ENCODE measurements at regions not wholly inside any gene's neighbourhood (a gene's known extent, or its start where the extent isn't known, plus 50 kb on each side); places are given as distances from the start of the nearest gene placed in this dataset.

DNA sequence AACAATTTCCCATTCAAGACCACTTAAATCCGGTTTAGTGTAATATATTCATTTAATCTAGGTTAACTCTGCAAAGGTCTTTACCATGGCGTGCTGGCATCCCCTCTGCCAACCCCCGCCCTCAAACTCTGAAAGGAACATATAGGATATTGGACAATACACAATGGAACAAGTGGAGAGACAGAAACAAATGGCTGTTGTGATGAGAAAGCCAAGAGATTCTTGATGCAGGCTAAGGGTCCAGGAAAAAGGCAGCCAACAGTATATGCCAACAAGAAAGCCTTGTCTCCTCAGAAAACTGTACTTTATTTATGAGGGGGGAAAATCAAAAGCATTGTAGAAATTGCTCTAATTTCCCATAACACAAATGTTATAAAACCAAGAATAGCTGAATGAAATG lies 407.3 kb upstream of the SGCG start:
- H3K4me3 ChIP-seq (ENCODE audit: low read length) = no peak overlapping the region
- intact Hi-C loops (cut with micrococcal nuclease) = no loop called here
- no peaks in the 10 kb centered on the region for H3K36me3 ChIP-seq (ENCODE audit: low read depth, low read length)
- H3K4me2 ChIP-seq (ENCODE audit: low read length) = no peak overlapping the region
- DNase-seq (no peak), ATAC-seq (no peak)
- H3K4me1 ChIP-seq (ENCODE audit: insufficient read depth, low read length) = no peaks in the 10 kb centered on the region
- H3K9me3 ChIP-seq (ENCODE audit: low read length) = no peaks in the 10 kb centered on the region
- H3K9ac ChIP-seq (ENCODE audit: low read length) = no peak overlapping the region
- ChIA-PET POLR2A (ENCODE audit: unreplicated experiment) (no interaction called here), CTCF (no interaction called here)
- H3F3A ChIP-seq (ENCODE audit: low read length, unreplicated experiment) = no peaks in the 10 kb centered on the region
- no peaks in the 10 kb centered on the region for H3K9me2 ChIP-seq (replicated peaks; ENCODE audit: low read length)
- no peaks in the 10 kb centered on the region for H4K20me1 ChIP-seq (ENCODE audit: low read length)
- no peaks in the 10 kb centered on the region for H3K79me2 ChIP-seq (ENCODE audit: low read length)
- TF ChIP-seq EZH2phosphoT487 (IDR thresholded peaks at IDR 0.05; ENCODE audit: borderline replicate concordance, low read length) (no peak), EZH2 (IDR thresholded peaks at IDR 0.05; ENCODE audit: low read length, unreplicated experiment) (no peak)
- TF ChIP-seq, protein P1, sequence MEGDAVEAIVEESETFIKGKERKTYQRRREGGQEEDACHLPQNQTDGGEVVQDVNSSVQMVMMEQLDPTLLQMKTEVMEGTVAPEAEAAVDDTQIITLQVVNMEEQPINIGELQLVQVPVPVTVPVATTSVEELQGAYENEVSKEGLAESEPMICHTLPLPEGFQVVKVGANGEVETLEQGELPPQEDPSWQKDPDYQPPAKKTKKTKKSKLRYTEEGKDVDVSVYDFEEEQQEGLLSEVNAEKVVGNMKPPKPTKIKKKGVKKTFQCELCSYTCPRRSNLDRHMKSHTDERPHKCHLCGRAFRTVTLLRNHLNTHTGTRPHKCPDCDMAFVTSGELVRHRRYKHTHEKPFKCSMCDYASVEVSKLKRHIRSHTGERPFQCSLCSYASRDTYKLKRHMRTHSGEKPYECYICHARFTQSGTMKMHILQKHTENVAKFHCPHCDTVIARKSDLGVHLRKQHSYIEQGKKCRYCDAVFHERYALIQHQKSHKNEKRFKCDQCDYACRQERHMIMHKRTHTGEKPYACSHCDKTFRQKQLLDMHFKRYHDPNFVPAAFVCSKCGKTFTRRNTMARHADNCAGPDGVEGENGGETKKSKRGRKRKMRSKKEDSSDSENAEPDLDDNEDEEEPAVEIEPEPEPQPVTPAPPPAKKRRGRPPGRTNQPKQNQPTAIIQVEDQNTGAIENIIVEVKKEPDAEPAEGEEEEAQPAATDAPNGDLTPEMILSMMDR (conservative IDR thresholded peaks at IDR 0.05; ENCODE audit: low read depth, low read length) = no peak
- BruUV-seq (replicated peaks) = no TSS peak
- no peak overlapping the region for H3K27ac ChIP-seq (ENCODE audit: low read length)
- 0 out of 2 replicates have a peak, but pooled peaks cover 8% of the 10 kb centered on the region for H3K27me3 ChIP-seq (ENCODE audit: low read length)
- H2AFZ ChIP-seq (ENCODE audit: low read length) = no peak overlapping the region

DNA sequence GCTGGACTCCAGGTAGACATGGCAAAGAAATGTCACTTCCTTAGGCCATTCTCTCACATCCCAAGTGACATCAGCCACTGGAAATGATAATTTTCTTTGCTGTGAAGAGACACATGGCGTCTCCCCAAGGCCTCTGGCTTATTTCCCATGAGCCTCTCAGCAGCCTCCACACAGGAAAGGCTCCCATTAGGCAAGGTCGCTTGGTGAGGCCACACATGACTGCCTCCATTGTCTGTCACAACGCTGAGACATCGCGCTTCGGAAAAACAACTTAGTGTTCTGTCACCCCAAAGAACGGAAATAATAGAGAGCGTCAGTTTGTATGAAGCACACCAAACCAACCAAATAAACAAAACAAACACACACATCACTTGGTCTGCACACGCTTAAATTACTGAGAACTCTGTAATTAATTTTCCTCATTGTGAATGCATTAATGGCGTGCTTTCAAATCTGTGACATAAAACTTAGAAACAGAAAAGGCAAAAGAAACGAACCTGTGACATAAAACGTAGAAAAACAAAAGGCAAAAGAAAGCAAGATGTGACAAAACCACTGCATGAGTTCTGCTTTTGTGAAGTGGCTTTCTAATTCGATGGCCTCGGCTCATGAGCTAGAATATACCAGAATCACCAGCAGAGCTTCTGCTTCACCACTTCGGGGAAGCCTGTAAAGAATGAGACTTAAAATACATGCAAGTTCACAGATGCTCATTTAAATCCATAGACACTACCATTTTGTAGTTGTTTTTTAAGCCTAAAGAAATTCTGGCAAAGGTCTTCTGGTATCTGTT lies 404.2 kb upstream of the SGCG start:
- ChIA-PET POLR2A (ENCODE audit: unreplicated experiment) (no interaction called here), CTCF (no interaction called here)
- ATAC-seq (no peak), DNase-seq (no peak)
- Histone ChIP-seq H3K79me2 (ENCODE audit: low read length) (no peaks in the 10 kb centered on the region), H3K27me3 (ENCODE audit: low read length) (0 out of 2 replicates have a peak, but pooled peaks cover 5% of the 10 kb centered on the region), H3F3A (ENCODE audit: low read length, unreplicated experiment) (no peaks in the 10 kb centered on the region), H3K36me3 (ENCODE audit: low read depth, low read length) (no peaks in the 10 kb centered on the region), H3K9me2 (replicated peaks; ENCODE audit: low read length) (no peaks in the 10 kb centered on the region), H3K9ac (ENCODE audit: low read length) (no peak overlapping the region), H3K27ac (ENCODE audit: low read length) (no peak overlapping the region), H3K4me2 (ENCODE audit: low read length) (no peak overlapping the region), H2AFZ (ENCODE audit: low read length) (no peak overlapping the region), H3K4me3 (ENCODE audit: low read length) (no peak overlapping the region), H3K4me1 (ENCODE audit: insufficient read depth, low read length) (no peaks in the 10 kb centered on the region), H4K20me1 (ENCODE audit: low read length) (no peaks in the 10 kb centered on the region), H3K9me3 (ENCODE audit: low read length) (0 out of 2 replicates have a peak, but pooled peaks cover 4% of the 10 kb centered on the region)
- no peak for TF ChIP-seq EZH2 (IDR thresholded peaks at IDR 0.05; ENCODE audit: low read length, unreplicated experiment)
- no peak for TF ChIP-seq EZH2phosphoT487 (IDR thresholded peaks at IDR 0.05; ENCODE audit: borderline replicate concordance, low read length)
- TF ChIP-seq, protein P1 (conservative IDR thresholded peaks at IDR 0.05; ENCODE audit: low read depth, low read length) = no peak
- intact Hi-C loops (cut with micrococcal nuclease) = no loop called here
- no TSS peak for BruUV-seq (replicated peaks)

DNA sequence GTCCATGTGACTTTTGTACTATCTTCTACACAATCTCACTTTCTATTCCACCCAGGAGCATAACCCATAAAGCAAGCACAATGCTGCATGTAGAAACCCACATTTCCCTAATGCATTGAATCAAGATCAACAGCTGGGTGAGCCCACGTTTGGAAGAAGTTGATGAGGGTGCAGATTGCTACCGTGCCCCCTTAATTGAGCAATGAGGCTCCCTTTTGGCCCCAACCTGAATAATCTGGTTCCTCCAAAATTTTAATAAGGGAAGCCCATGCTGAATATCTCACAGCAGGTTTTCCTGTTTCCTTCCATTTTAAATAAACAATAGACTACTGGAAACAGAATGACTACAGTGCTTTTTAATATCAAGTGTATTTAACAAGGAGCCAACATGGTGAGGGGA lies 403.6 kb upstream of the SGCG start:
- H4K20me1 ChIP-seq (ENCODE audit: low read length) = no peaks in the 10 kb centered on the region
- H3K9me3 ChIP-seq (ENCODE audit: low read length) = 0 out of 2 replicates have a peak, but pooled peaks cover 4% of the 10 kb centered on the region
- no peaks in the 10 kb centered on the region for H3K4me1 ChIP-seq (ENCODE audit: insufficient read depth, low read length)
- ATAC-seq = no peak
- no peaks in the 10 kb centered on the region for H3K79me2 ChIP-seq (ENCODE audit: low read length)
- no peaks in the 10 kb centered on the region for H3K36me3 ChIP-seq (ENCODE audit: low read depth, low read length)
- H3F3A ChIP-seq (ENCODE audit: low read length, unreplicated experiment) = no peaks in the 10 kb centered on the region
- no peak overlapping the region for H2AFZ ChIP-seq (ENCODE audit: low read length)
- no peak for DNase-seq
- H3K9me2 ChIP-seq (replicated peaks; ENCODE audit: low read length) = no peaks in the 10 kb centered on the region
- no peak overlapping the region for H3K27ac ChIP-seq (ENCODE audit: low read length)
- no peak overlapping the region for H3K4me3 ChIP-seq (ENCODE audit: low read length)
- TF ChIP-seq, protein P1 (conservative IDR thresholded peaks at IDR 0.05; ENCODE audit: low read depth, low read length) = no peak
- TF ChIP-seq EZH2 (IDR thresholded peaks at IDR 0.05; ENCODE audit: low read length, unreplicated experiment) = no peak
- TF ChIP-seq EZH2phosphoT487 (IDR thresholded peaks at IDR 0.05; ENCODE audit: borderline replicate concordance, low read length) = no peak
- ChIA-PET POLR2A (ENCODE audit: unreplicated experiment) (no interaction called here), CTCF (no interaction called here)
- no peak overlapping the region for H3K4me2 ChIP-seq (ENCODE audit: low read length)
- 0 out of 2 replicates have a peak, but pooled peaks cover 5% of the 10 kb centered on the region for H3K27me3 ChIP-seq (ENCODE audit: low read length)
- intact Hi-C loops (cut with micrococcal nuclease) = no loop called here
- no peak overlapping the region for H3K9ac ChIP-seq (ENCODE audit: low read length)
- no TSS peak for BruUV-seq (replicated peaks)
